ENCODE measurements at regions not wholly inside any gene's neighbourhood (a gene's known extent, or its start where the extent isn't known, plus 50 kb on each side); places are given as distances from the start of the nearest gene placed in this dataset.

GRCh38 chr17:27985736-27986399, 56.6 kb upstream of the NLK start:
- ATAC-seq (ENCODE audit: low FRiP score): no peak
- DNase-seq (ENCODE audit: low spot score): no peak
- TF ChIP-seq CTCF (IDR thresholded peaks at IDR 0.05): no peak

- no peak for DNase-seq (ENCODE audit: low spot score)
- TF ChIP-seq CTCF (IDR thresholded peaks at IDR 0.05): no peak
- no peak for ATAC-seq (ENCODE audit: low FRiP score)
Measured at GRCh38 chr17:27986805-27987684, 55.4 kb upstream of the NLK start.

GRCh38 chr17:27989046-27989445, 53.4 kb upstream of the NLK start:
- no peak for DNase-seq (ENCODE audit: low spot score)
- ATAC-seq (ENCODE audit: low FRiP score): no peak
- TF ChIP-seq CTCF (IDR thresholded peaks at IDR 0.05): no peak

GRCh38 chr17:27990100-27990499, 52.4 kb upstream of the NLK start:
- TF ChIP-seq CTCF (IDR thresholded peaks at IDR 0.05): no peak
- ATAC-seq (ENCODE audit: low FRiP score): no peak

GRCh38 chr17:27990979-27991378, 51.5 kb upstream of the NLK start:
- ATAC-seq (ENCODE audit: low FRiP score): no peak
- no peak for DNase-seq (ENCODE audit: low spot score)
- TF ChIP-seq CTCF (IDR thresholded peaks at IDR 0.05): no peak

More at GRCh38 chr17:27990100-27990499, 52.4 kb upstream of the NLK start:
- no peak for DNase-seq (ENCODE audit: low spot score)

- DNase-seq (ENCODE audit: low spot score) (no peak), ATAC-seq (ENCODE audit: low FRiP score) (no peak)
- TF ChIP-seq CTCF (IDR thresholded peaks at IDR 0.05): no peak
Measured at GRCh38 chr17:27991462-27991993, 50.9 kb upstream of the NLK start.
